Mononuclear cell (primary cell): ENCODE measurements at regions not wholly inside any gene's neighbourhood (a gene's known extent, or its start where the extent isn't known, plus 50 kb on each side); places are given as distances from the start of the nearest gene placed in this dataset.

Source experiments
- H3K27me3 ChIP-seq: 2 replicates; pipeline ENCODE4 v1.6.0; 2011; ENCODE audit warnings: low read length, control low read depth; ENCODE audit not compliant: insufficient read depth
- H3K4me1 ChIP-seq: 2 replicates; pipeline ENCODE4 v1.5.1; 2011; ENCODE audit warnings: mild to moderate bottlenecking, low read length, control low read depth; ENCODE audit not compliant: insufficient read depth
- H3K4me3 ChIP-seq: 2 replicates; pipeline ENCODE4 v1.5.1; 2011; ENCODE audit warnings: mild to moderate bottlenecking, low read length, moderate library complexity
- H3K9me3 ChIP-seq: 2 replicates; pipeline ENCODE4 v1.5.1; 2011; ENCODE audit warnings: low read depth, mild to moderate bottlenecking, control low read depth, low read length

GRCh38 chr17:71921796-71922195, 199.0 kb upstream of the SOX9 start:
- no peaks in the 10 kb centered on the region for H3K9me3 ChIP-seq
- H3K4me3 ChIP-seq = no peak overlapping the region
- no peaks in the 10 kb centered on the region for H3K27me3 ChIP-seq
- no peaks in the 10 kb centered on the region for H3K4me1 ChIP-seq

- no peak overlapping the region for H3K4me3 ChIP-seq
- H3K27me3 ChIP-seq = no peaks in the 10 kb centered on the region
- H3K4me1 ChIP-seq = no peaks in the 10 kb centered on the region
- no peaks in the 10 kb centered on the region for H3K9me3 ChIP-seq
Observed at GRCh38 chr17:71922439-71922838, 198.4 kb upstream of the SOX9 start.

- Histone ChIP-seq H3K4me1 (no peaks in the 10 kb centered on the region), H3K9me3 (no peaks in the 10 kb centered on the region), H3K4me3 (no peak overlapping the region), H3K27me3 (no peaks in the 10 kb centered on the region)
Observed at GRCh38 chr17:71926746-71927398, 193.9 kb upstream of the SOX9 start.

GRCh38 chr17:71933306-71933705, 187.5 kb upstream of the SOX9 start:
- H3K4me1 ChIP-seq = no peaks in the 10 kb centered on the region
- H3K4me3 ChIP-seq = no peak overlapping the region
- H3K9me3 ChIP-seq = no peaks in the 10 kb centered on the region
- H3K27me3 ChIP-seq = no peaks in the 10 kb centered on the region

- no peaks in the 10 kb centered on the region for H3K4me1 ChIP-seq
- H3K4me3 ChIP-seq = no peak overlapping the region
- H3K9me3 ChIP-seq = no peaks in the 10 kb centered on the region
- no peaks in the 10 kb centered on the region for H3K27me3 ChIP-seq
Observed at GRCh38 chr17:71934520-71934919, 186.3 kb upstream of the SOX9 start.

GRCh38 chr17:71935341-71935740, 185.5 kb upstream of the SOX9 start:
- Histone ChIP-seq H3K27me3 (no peaks in the 10 kb centered on the region), H3K4me1 (no peaks in the 10 kb centered on the region), H3K9me3 (no peaks in the 10 kb centered on the region)

GRCh38 chr17:71936977-71937376, 183.8 kb upstream of the SOX9 start:
- Histone ChIP-seq H3K9me3 (no peaks in the 10 kb centered on the region), H3K4me3 (no peak overlapping the region), H3K4me1 (no peaks in the 10 kb centered on the region), H3K27me3 (no peaks in the 10 kb centered on the region)

More at GRCh38 chr17:71935341-71935740, 185.5 kb upstream of the SOX9 start:
- no peak overlapping the region for H3K4me3 ChIP-seq

GRCh38 chr17:71937914-71938313, 182.9 kb upstream of the SOX9 start:
- Histone ChIP-seq H3K9me3 (no peaks in the 10 kb centered on the region), H3K4me1 (no peaks in the 10 kb centered on the region), H3K4me3 (no peak overlapping the region), H3K27me3 (no peaks in the 10 kb centered on the region)

GRCh38 chr17:71938340-71939010, 182.3 kb upstream of the SOX9 start:
- H3K27me3 ChIP-seq = no peaks in the 10 kb centered on the region
- H3K9me3 ChIP-seq = no peaks in the 10 kb centered on the region
- no peaks in the 10 kb centered on the region for H3K4me1 ChIP-seq
- no peak overlapping the region for H3K4me3 ChIP-seq

GRCh38 chr17:71941920-71942319, 178.9 kb upstream of the SOX9 start:
- H3K27me3 ChIP-seq = no peaks in the 10 kb centered on the region
- H3K9me3 ChIP-seq = no peaks in the 10 kb centered on the region
- H3K4me1 ChIP-seq = no peaks in the 10 kb centered on the region
- no peak overlapping the region for H3K4me3 ChIP-seq

- Histone ChIP-seq H3K27me3 (no peaks in the 10 kb centered on the region), H3K4me3 (no peak overlapping the region), H3K4me1 (no peaks in the 10 kb centered on the region), H3K9me3 (no peaks in the 10 kb centered on the region)
Observed at GRCh38 chr17:71942626-71943025, 178.2 kb upstream of the SOX9 start.

- Histone ChIP-seq H3K4me3 (no peak overlapping the region), H3K27me3 (no peaks in the 10 kb centered on the region), H3K4me1 (no peaks in the 10 kb centered on the region), H3K9me3 (no peaks in the 10 kb centered on the region)
Observed at GRCh38 chr17:71948703-71949422, 172.0 kb upstream of the SOX9 start.

GRCh38 chr17:71959154-71959553, 161.7 kb upstream of the SOX9 start:
- H3K4me3 ChIP-seq = no peak overlapping the region
- no peaks in the 10 kb centered on the region for H3K27me3 ChIP-seq
- no peaks in the 10 kb centered on the region for H3K9me3 ChIP-seq
- H3K4me1 ChIP-seq = no peaks in the 10 kb centered on the region

GRCh38 chr17:71963351-71963750, 157.5 kb upstream of the SOX9 start:
- Histone ChIP-seq H3K9me3 (no peaks in the 10 kb centered on the region), H3K4me1 (no peaks in the 10 kb centered on the region), H3K4me3 (no peak overlapping the region), H3K27me3 (no peaks in the 10 kb centered on the region)

- Histone ChIP-seq H3K4me3 (no peak overlapping the region), H3K27me3 (no peaks in the 10 kb centered on the region), H3K4me1 (no peaks in the 10 kb centered on the region), H3K9me3 (no peaks in the 10 kb centered on the region)
Observed at GRCh38 chr17:71963791-71964190, 157.0 kb upstream of the SOX9 start.
